Activated CD8-positive, alpha-beta T cell treated with anti-CD3 and anti-CD28 coated beads for 36 hours (primary cell): ENCODE measurements at regions not wholly inside any gene's neighbourhood (a gene's known extent, or its start where the extent isn't known, plus 50 kb on each side); places are given as distances from the start of the nearest gene placed in this dataset.

ENCODE experiments used
- ATAC-seq: fragments of 200-7000 bp; cut with Tn5 transposase; one replicate; pipeline ENCODE4 v1.10.0; 2021; ENCODE audit warnings: mild to moderate bottlenecking, moderate library complexity
- CTCF ChIA-PET: fragments of 350-600 bp; sonication (Branson Sonifier 250); formaldehyde crosslinking; loops from one replicate; lab custom pipeline; 2021; ENCODE audit warnings: antibody characterized with exemption; lab: Charles Lee
- POLR2A ChIA-PET: fragments of 350-600 bp; sonication (Branson Sonifier 250); formaldehyde crosslinking; loops from one replicate; lab custom pipeline; 2021; ENCODE audit warnings: antibody characterized with exemption; lab: Charles Lee
- DNase-seq: peaks from one replicate; pipeline ENCODE4 v3.0.0-alpha.2; 2020
- H3K27ac Mint-ChIP-seq: one replicate; pipeline ENCODE4 v1.8.0; 2021; ENCODE audit warnings: mild to moderate bottlenecking, mixed read lengths
- H3K27me3 Mint-ChIP-seq: one replicate; pipeline ENCODE4 v1.8.0; 2021; ENCODE audit warnings: mixed read lengths
- H3K36me3 Mint-ChIP-seq: one replicate; pipeline ENCODE4 v1.8.0; 2021; ENCODE audit warnings: low read depth, mixed read lengths
- H3K4me1 Mint-ChIP-seq: one replicate; pipeline ENCODE4 v1.8.0; 2021; ENCODE audit warnings: low read depth, mixed read lengths
- H3K4me3 Mint-ChIP-seq: one replicate; pipeline ENCODE4 v1.8.0; 2021; ENCODE audit warnings: mild to moderate bottlenecking, moderate library complexity, mixed read lengths
- H3K9me3 Mint-ChIP-seq: one replicate; pipeline ENCODE4 v1.8.0; 2021; ENCODE audit warnings: mixed read lengths
- intact Hi-C: fragments of 100-400 bp; cut with micrococcal nuclease; formaldehyde crosslinking; loops from one replicate; pipeline ENCODE4 v1.10.0; 2022
- TF ChIP-seq, protein P1 (sequence below): fragments of 200-600 bp; IDR thresholded peaks from one replicate; pipeline ENCODE4 v1.8.0; 2022; ENCODE audit warnings: antibody characterized with exemption, mild to moderate bottlenecking

DNA sequence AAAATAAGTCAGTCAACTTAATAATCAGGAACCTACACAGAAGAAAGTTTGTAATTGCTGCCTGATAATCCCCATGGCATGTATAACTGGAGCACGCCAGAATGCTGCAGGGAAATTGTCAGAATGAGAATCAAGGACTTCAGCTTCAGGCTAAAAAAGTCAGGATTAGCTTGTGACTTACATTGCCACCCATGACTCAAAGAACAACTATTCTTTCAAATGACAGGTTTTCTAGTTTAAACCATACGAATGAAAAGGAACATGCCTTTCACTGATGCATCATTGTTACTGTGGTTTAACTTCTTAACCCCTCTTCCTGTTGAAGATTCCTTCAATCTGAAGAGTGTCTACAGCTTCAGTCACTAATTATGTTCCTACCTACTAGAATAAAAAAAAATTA is 112.4 kb downstream of the ISL1 start:
- TF ChIP-seq, protein P1, sequence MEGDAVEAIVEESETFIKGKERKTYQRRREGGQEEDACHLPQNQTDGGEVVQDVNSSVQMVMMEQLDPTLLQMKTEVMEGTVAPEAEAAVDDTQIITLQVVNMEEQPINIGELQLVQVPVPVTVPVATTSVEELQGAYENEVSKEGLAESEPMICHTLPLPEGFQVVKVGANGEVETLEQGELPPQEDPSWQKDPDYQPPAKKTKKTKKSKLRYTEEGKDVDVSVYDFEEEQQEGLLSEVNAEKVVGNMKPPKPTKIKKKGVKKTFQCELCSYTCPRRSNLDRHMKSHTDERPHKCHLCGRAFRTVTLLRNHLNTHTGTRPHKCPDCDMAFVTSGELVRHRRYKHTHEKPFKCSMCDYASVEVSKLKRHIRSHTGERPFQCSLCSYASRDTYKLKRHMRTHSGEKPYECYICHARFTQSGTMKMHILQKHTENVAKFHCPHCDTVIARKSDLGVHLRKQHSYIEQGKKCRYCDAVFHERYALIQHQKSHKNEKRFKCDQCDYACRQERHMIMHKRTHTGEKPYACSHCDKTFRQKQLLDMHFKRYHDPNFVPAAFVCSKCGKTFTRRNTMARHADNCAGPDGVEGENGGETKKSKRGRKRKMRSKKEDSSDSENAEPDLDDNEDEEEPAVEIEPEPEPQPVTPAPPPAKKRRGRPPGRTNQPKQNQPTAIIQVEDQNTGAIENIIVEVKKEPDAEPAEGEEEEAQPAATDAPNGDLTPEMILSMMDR = no peak
- H3K4me1 Mint-ChIP-seq = no peaks in the 10 kb centered on the region
- CTCF ChIA-PET = no interaction called here
- intact Hi-C loops = no loop called here
- no peak for ATAC-seq
- no peaks in the 10 kb centered on the region for H3K9me3 Mint-ChIP-seq
- DNase-seq = no peak
- H3K27ac Mint-ChIP-seq = no peak overlapping the region
- POLR2A ChIA-PET = no interaction called here
- H3K36me3 Mint-ChIP-seq = no peaks in the 10 kb centered on the region
- H3K27me3 Mint-ChIP-seq = no peaks in the 10 kb centered on the region
- no peak overlapping the region for H3K4me3 Mint-ChIP-seq

DNA sequence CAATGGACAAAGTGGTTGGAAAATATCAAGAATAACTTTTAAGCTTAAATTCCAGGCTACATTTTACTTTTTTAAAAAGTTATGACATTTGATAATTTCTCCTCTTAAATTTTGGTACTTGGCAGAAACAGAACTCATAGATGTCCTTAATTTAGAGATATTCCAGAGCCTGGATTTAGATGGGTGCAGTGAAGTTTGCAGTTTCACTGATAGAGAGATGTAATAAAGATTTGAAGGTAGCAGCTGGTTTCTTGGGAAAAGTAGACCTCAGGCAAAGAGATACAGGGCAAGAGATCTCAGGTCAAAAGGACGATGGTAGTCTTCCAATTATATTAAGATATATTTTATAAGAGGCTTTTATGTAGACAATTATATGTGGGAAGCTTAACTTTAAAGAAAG is 134.6 kb downstream of the ISL1 start:
- Mint-ChIP-seq H3K27ac (no peak overlapping the region), H3K9me3 (peaks cover 1% of the 10 kb centered on the region), H3K4me3 (no peak overlapping the region), H3K27me3 (no peaks in the 10 kb centered on the region), H3K4me1 (no peaks in the 10 kb centered on the region), H3K36me3 (no peaks in the 10 kb centered on the region)
- POLR2A ChIA-PET = no interaction called here
- intact Hi-C loops = no loop called here
- TF ChIP-seq, protein P1 = no peak
- CTCF ChIA-PET = no interaction called here
- DNase-seq (no peak), ATAC-seq (no peak)

DNA sequence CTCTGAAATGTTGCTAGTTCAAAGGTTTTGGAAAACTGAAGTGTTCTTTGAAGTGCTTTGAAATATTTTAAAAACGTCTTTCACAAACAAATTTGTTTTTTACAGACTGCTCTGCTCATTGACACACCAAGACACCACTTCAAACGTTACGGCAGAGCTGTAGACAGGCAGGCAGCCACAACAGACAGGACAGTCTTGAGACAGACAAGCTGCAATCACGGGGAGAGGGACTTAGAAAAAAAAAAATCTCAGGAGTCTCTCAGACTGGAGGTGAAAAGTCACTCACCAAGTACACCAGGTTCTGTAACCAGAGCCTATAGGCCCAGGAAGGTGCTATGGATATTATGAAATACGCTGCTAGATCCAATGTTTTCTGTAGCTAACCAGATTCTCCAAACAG is 135.4 kb downstream of the ISL1 start:
- Mint-ChIP-seq H3K27me3 (no peaks in the 10 kb centered on the region), H3K4me3 (no peak overlapping the region), H3K36me3 (no peaks in the 10 kb centered on the region), H3K4me1 (no peaks in the 10 kb centered on the region), H3K27ac (no peak overlapping the region), H3K9me3 (peaks cover 1% of the 10 kb centered on the region)
- intact Hi-C loops = no loop called here
- TF ChIP-seq, protein P1 = no peak
- ChIA-PET POLR2A (no interaction called here), CTCF (no interaction called here)
- DNase-seq (no peak), ATAC-seq (no peak)

DNA sequence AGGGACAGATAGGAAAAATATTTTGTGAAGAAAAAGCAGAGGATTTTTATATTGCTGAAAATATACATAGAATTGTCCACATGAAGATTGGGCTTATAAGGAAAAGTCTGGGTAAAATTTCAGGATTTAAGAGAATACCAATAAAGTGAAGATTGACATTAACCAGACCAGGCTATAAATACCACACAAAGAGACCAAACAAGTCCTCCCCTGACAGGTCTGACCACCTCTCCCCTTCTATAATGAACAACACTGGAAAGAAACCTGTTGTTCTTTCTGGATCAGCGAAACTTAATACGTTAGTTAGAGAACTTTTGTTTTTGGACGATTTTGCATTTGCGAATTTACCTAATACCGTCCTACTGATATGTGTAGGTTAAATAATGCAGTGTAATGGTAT is 138.3 kb downstream of the ISL1 start:
- H3K4me3 Mint-ChIP-seq = no peak overlapping the region
- no peak for DNase-seq
- no peak for ATAC-seq
- TF ChIP-seq, protein P1 = no peak
- H3K9me3 Mint-ChIP-seq = peaks cover 1% of the 10 kb centered on the region
- intact Hi-C loops = no loop called here
- CTCF ChIA-PET = no interaction called here
- no peaks in the 10 kb centered on the region for H3K27me3 Mint-ChIP-seq
- POLR2A ChIA-PET = no interaction called here
- H3K27ac Mint-ChIP-seq = no peak overlapping the region
- no peaks in the 10 kb centered on the region for H3K36me3 Mint-ChIP-seq
- H3K4me1 Mint-ChIP-seq = no peaks in the 10 kb centered on the region

DNA sequence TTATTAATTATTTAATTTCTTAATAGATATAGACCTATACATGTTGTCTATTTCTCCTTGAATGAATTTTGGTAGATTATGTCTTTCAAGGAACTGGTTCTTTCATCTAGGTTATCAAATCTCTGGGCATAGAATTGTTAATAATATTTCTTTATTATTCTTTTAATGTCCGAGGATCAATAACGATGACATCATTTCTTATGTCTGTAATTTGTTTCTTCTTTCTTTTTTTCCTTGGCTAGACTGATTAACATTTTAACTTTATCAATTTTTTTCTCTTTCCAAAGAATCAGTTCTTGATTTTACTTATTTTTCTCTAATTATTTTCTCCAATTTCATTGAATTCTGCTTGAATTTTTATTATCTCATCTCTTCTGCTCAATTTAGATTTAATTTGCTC is 156.0 kb downstream of the ISL1 start:
- Mint-ChIP-seq H3K36me3 (no peaks in the 10 kb centered on the region), H3K27me3 (no peaks in the 10 kb centered on the region), H3K4me1 (no peaks in the 10 kb centered on the region), H3K27ac (no peak overlapping the region), H3K9me3 (peaks cover 13% of the 10 kb centered on the region), H3K4me3 (no peak overlapping the region)
- DNase-seq (no peak), ATAC-seq (no peak)
- TF ChIP-seq, protein P1 = no peak
- CTCF ChIA-PET = no interaction called here
- POLR2A ChIA-PET = no interaction called here
- intact Hi-C loops = no loop called here
